AG09309 (cell line): ENCODE measurements at regions not wholly inside any gene's neighbourhood (a gene's known extent, or its start where the extent isn't known, plus 50 kb on each side); places are given as distances from the start of the nearest gene placed in this dataset.
"Not testable (repeated sequence)": the region's sequence is repeated elsewhere in the genome, so short reads cannot be mapped to it uniquely, and the experiment has no call there.

ENCODE experiments used
- DNase-seq: peaks from one replicate; pipeline ENCODE4 v3.0.0-alpha.2; 2010; ENCODE audit warnings: low read depth
- H3K4me3 ChIP-seq: 2 replicates; pipeline ENCODE4 v1.5.1; 2011; ENCODE audit warnings: mild to moderate bottlenecking, low read depth, low read length, moderate library complexity; ENCODE audit not compliant: control insufficient read depth
- TF ChIP-seq, protein P1 (sequence below): IDR thresholded peaks from 2 replicates; pipeline ENCODE4 v1.5.1; 2011; ENCODE audit warnings: mild to moderate bottlenecking, low read depth, low read length, inconsistent platforms; ENCODE audit not compliant: insufficient read depth, control insufficient read depth; ENCODE audit errors: missing control alignments

DNA sequence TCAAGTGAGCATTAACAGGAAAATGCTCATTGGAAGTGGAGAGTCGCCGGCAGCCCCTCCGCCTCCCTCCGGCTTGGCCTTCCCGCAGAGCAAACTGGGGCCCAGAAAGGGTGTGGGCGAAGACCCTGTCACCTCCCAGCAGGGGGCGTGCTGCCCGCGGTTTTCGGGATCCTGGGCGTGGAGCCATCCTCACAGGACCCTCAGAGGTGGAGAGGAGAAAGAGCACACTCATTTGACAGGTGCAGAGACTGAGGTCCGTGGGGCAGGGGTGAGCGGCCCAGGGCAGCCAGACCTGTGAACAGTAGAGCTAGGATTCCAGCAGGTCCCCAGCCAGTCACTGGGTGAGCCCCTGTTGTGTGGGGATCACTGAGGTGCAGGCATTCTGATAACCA lies 1002.9 kb downstream of the KCNJ18 start:
- DNase-seq: no peak
- TF ChIP-seq, protein P1, sequence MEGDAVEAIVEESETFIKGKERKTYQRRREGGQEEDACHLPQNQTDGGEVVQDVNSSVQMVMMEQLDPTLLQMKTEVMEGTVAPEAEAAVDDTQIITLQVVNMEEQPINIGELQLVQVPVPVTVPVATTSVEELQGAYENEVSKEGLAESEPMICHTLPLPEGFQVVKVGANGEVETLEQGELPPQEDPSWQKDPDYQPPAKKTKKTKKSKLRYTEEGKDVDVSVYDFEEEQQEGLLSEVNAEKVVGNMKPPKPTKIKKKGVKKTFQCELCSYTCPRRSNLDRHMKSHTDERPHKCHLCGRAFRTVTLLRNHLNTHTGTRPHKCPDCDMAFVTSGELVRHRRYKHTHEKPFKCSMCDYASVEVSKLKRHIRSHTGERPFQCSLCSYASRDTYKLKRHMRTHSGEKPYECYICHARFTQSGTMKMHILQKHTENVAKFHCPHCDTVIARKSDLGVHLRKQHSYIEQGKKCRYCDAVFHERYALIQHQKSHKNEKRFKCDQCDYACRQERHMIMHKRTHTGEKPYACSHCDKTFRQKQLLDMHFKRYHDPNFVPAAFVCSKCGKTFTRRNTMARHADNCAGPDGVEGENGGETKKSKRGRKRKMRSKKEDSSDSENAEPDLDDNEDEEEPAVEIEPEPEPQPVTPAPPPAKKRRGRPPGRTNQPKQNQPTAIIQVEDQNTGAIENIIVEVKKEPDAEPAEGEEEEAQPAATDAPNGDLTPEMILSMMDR: no peak

DNA sequence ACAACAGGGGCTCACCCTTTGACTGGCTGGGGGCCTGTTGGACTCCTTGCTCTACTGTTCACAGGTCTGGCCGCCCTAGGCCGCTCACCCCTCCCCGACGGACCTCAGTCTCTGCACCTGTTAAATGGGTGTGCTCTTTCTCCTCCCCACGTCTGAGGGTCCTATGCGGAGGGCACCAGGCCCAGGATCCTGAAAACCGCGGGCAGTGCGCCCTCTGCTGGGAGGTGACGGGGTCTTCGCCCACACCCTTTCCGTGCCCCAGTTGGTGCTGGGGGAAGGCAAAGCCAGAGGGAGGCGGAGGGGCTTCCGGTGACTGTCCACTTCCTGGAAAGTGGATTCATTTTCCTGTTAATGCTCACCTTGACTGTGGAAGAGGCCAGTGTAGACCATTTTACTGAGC lies 1010.9 kb downstream of the KCNJ18 start:
- TF ChIP-seq, protein P1: peak; percentile 20
- DNase-seq: no peak
- H3K4me3 ChIP-seq: no peak overlapping the region

More for the DNA sequence above, 1002.9 kb downstream of the KCNJ18 start:
- no peak overlapping the region for H3K4me3 ChIP-seq

DNA sequence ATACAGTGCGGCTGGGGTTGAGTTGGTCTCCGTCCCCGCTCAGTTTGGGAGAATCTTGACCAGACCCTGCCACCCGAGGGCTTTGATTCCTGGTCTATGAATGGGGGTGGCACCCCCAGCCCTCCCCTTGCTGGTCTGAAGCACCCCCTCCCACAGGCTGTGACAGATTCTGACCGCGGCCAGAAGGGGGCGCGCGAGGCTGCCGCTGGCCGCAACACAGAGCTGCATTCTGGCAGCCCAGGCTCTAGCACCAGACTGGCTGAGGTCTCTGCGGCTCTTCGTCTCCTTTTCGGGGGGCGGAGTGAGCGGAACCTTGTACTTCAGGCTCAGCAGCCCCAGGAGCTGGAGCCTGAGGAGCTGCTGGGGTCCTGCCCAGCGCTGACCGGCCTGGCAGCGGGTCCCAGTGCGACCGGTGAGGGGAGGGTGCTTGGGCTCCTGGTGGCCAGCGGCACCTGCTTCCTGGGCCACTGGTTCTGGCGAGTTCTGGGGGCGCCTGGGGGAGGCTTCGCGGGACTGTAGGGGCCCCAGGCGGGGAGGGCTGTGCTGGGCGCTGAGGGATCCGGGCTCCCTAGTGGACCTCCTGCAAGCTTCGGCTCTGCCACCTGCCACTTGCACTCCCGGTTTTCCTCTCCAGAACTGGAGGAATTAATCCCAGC lies 1011.6 kb downstream of the KCNJ18 start:
- DNase-seq: no peak
- TF ChIP-seq, protein P1: peak; percentile 35
- no peak overlapping the region for H3K4me3 ChIP-seq

DNA sequence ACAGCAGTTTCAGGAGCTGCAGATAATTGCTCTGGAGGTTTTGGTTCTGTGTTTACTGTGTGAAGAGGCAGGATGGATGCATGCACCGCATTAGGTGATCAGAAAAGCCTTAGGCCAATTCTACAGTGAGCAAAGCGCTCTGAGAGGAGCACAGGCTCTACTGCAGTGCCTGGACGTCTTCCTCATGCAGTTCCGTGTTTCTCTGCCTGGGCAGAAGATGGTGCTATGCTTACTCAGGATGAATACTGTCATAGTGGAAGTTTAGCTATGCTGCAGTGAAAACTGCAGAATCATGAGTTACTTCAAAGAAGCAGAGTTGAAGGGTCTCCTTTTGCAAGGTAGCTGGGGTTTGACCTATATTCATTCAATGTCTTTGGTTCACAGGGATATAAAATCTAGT lies 1012.4 kb downstream of the KCNJ18 start:
- TF ChIP-seq, protein P1: no peak
- no peak overlapping the region for H3K4me3 ChIP-seq
- no peak for DNase-seq

DNA sequence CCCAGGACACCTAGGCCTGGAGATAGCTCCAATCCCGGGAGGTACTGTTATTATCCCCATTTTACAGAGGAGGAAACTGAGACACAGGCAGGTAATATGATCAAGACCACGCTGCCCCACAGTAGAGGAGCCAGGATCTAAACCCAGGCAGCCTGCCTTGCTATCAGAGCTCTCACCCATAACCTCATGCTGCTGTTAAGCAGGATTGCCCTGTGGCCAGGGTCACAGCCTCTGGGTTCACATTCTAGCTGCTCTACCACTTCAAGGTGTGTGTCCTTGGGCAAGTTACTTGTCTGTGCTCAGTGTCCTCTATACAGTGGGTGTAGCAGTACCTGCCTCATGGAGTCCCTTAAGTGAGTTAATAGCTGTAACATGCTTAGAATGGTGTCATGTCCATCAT lies 1015.3 kb downstream of the KCNJ18 start:
- no peak for DNase-seq
- no peak overlapping the region for H3K4me3 ChIP-seq
- TF ChIP-seq, protein P1: no peak

DNA sequence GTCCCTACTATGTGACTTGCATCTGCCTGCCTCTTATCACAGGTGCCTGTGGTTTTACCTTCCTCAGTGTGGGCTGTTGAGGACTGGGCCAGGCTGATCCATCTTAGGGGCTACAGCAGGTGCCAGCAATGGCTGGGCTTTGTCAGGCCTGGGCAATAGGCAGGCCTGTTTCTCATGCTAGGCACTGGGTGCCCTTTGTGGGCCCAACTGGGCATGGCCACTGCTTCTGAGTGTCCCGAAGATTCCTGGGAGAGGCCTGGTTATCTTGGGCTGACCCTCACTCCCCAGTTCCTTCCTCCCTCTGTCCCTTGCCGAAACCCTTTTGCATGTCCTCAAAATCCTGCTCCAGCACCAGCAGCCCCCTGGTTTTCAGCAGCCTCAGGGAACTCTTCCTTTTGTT lies 1024.9 kb downstream of the KCNJ18 start:
- H3K4me3 ChIP-seq: no peak overlapping the region
- DNase-seq: no peak
- TF ChIP-seq, protein P1: no peak

DNA sequence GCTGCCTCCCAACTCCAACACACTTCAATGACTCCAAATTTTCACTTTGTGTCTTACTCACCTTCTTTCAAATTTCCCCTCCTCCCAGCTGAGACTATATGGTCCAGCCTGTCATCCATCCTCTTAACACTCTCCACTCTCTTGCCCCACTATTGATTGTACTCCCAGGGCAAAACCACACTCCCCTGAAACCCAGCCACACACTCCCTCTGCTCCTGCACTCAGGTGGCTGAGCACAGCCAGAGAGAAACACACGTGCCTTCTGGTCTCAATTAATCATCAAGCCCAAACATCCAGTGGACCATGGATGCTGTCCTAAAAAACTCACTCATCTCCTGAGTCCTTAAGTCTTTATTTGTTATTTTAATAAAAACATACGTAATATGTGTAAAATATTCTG lies 1026.4 kb downstream of the KCNJ18 start:
- H3K4me3 ChIP-seq: no peak overlapping the region
- TF ChIP-seq, protein P1: no peak
- DNase-seq: no peak

DNA sequence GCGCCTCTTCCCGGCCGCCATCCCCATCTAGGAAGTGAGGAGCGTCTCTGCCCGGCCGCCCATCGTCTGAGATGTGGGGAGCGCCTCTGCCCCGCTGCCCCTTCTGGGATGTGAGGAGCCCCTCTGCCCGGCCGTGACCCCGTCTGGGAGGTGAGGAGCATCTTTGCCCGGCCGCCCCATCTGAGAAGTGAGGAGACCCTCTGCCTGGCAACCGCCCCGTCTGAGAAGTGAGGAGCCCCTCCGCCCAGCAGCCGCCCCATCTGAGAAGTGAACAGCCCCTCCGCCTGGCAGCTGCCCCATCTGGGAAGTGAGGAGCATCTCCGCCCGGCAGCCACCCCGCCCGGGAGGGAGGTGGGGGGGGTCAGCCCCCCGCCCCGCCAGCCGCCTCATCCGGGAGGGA lies 1048.7 kb downstream of the KCNJ18 start:
- not testable (repeated sequence) for H3K4me3 ChIP-seq, DNase-seq
